ENCODE measurements at regions not wholly inside any gene's neighbourhood (a gene's known extent, or its start where the extent isn't known, plus 50 kb on each side); places are given as distances from the start of the nearest gene placed in this dataset.

DNA sequence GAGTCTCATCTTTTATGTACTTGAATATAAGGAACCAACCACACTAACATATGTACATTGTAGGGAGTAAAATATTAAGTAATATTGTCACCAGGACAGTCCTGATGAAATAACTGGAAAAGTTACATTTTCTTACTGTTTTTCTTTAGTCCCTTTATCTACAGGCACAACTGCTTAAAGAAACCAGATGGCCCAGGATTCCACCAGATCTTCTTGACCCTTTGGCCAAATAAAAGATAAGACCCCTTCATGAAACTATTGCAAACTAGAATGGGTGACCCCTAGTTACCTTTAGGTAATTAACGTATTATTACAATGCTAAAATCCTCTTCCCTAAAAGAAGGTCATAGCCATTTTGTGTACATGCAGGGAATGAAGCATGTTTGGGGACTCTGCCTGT, 106.3 kb upstream of the FTMT start:
- TF ChIP-seq, protein P1, sequence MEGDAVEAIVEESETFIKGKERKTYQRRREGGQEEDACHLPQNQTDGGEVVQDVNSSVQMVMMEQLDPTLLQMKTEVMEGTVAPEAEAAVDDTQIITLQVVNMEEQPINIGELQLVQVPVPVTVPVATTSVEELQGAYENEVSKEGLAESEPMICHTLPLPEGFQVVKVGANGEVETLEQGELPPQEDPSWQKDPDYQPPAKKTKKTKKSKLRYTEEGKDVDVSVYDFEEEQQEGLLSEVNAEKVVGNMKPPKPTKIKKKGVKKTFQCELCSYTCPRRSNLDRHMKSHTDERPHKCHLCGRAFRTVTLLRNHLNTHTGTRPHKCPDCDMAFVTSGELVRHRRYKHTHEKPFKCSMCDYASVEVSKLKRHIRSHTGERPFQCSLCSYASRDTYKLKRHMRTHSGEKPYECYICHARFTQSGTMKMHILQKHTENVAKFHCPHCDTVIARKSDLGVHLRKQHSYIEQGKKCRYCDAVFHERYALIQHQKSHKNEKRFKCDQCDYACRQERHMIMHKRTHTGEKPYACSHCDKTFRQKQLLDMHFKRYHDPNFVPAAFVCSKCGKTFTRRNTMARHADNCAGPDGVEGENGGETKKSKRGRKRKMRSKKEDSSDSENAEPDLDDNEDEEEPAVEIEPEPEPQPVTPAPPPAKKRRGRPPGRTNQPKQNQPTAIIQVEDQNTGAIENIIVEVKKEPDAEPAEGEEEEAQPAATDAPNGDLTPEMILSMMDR (IDR thresholded peaks at IDR 0.05): no peak
- no peak for TF ChIP-seq POLR2A (IDR thresholded peaks at IDR 0.05)

Measured in heart left ventricle (tissue), 13 donors.